ENCODE measurements at regions not wholly inside any gene's neighbourhood (a gene's known extent, or its start where the extent isn't known, plus 50 kb on each side); places are given as distances from the start of the nearest gene placed in this dataset.

DNA sequence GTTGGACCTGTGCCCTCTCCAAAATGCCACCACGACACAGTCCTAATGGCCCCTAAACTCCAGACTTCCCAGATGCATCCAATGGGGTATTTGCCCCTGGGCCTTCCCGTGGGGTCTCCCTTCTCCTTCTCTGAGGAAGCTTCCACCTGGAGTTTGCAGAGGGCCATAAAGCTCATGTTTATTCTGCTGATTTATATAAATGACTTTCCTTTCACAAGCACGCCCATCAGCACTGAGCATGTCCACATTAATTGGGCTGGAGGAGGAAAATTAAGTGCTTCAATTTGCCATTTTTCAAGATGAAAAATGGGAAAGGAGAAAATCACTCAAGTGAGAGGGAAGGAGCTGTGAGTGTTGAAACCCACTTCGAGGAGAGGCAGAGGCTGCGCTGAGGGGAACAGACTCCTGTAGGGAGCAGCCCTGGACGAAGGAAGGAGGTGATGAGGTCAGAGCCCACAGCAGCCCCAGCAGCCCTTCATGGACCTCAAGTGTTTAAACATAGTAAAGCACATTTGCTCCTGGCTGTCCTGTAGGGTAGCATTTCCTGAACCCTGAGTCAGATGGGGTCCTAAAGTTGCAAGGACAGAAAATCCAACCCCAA, 434.9 kb upstream of the SULF2 start:
- in situ Hi-C loops (cut with MboI) (no loop called here), intact Hi-C loops (cut with micrococcal nuclease; ENCODE audit: unreplicated experiment) (no loop called here)
- Histone ChIP-seq H3K79me2 (ENCODE audit: control insufficient read depth, insufficient read depth, low read length) (no peaks in the 10 kb centered on the region), H3K36me3 (ENCODE audit: control insufficient read depth in 2 of 2, insufficient read depth in 2 of 2, low read length in 1 of 2) (no peaks in the 10 kb centered on the region), H3K27me3 (replicated peaks in 1 of 2; ENCODE audit: control insufficient read depth in 2 of 2, insufficient read depth in 2 of 2, low read length in 1 of 2) (no peaks in the 10 kb centered on the region), H3K4me1 (ENCODE audit: control insufficient read depth, insufficient read depth, low read length) (no peaks in the 10 kb centered on the region), H3K9me3 (replicated peaks; ENCODE audit: control insufficient read depth, insufficient read depth, low read length) (no peaks in the 10 kb centered on the region), H3K4me2 (ENCODE audit: control insufficient read depth, insufficient read depth) (no peak overlapping the region), H3K4me3 (no peak overlapping the region), H2AFZ (ENCODE audit: control insufficient read depth, low read depth, low read length) (no peak overlapping the region), H3K27ac (ENCODE audit: control insufficient read depth, insufficient read depth) (no peak overlapping the region), H4K20me1 (ENCODE audit: control insufficient read depth, insufficient read depth) (no peaks in the 10 kb centered on the region), H3K9ac (ENCODE audit: control insufficient read depth, insufficient read depth, low read length) (no peak overlapping the region)
- ATAC-seq (no peak), DNase-seq (ENCODE audit: low read depth, low spot score) (no peak), FAIRE-seq (no peak)
- ChIA-PET SMC1A (ENCODE audit: uncharacterized antibody, unreplicated experiment) (interaction anchor here (0.9 kb wide), 1 partner anchor 124 kb away, joined by 3 read pairs; no protein-coding TSS in a partner anchor), RAD21 (ENCODE audit: unreplicated experiment) (no interaction called here), POLR2A (no interaction called here), CTCF (interaction anchor here (0.8 to 1.2 kb wide), 2 partner anchors 80 to 400 kb away, joined by 4 read pairs; no protein-coding TSS in a partner anchor)
- BruUV-seq (replicated peaks): no TSS peak
- WGBS (ENCODE audit: insufficient coverage, insufficient replicate concordance, low lambda C conversion rate, missing lambda C conversion rate): 25% methylated on average over 6 of the region's 6 CpGs
- TF ChIP-seq E2F4 (IDR thresholded peaks at IDR 0.05; ENCODE audit: low read depth, low read length): no peak
- TF ChIP-seq SP1 (IDR thresholded peaks at IDR 0.05; ENCODE audit: low read depth, low read length): no peak
- TF ChIP-seq SMARCA5 (IDR thresholded peaks at IDR 0.05): no peak
- TF ChIP-seq, protein P1, sequence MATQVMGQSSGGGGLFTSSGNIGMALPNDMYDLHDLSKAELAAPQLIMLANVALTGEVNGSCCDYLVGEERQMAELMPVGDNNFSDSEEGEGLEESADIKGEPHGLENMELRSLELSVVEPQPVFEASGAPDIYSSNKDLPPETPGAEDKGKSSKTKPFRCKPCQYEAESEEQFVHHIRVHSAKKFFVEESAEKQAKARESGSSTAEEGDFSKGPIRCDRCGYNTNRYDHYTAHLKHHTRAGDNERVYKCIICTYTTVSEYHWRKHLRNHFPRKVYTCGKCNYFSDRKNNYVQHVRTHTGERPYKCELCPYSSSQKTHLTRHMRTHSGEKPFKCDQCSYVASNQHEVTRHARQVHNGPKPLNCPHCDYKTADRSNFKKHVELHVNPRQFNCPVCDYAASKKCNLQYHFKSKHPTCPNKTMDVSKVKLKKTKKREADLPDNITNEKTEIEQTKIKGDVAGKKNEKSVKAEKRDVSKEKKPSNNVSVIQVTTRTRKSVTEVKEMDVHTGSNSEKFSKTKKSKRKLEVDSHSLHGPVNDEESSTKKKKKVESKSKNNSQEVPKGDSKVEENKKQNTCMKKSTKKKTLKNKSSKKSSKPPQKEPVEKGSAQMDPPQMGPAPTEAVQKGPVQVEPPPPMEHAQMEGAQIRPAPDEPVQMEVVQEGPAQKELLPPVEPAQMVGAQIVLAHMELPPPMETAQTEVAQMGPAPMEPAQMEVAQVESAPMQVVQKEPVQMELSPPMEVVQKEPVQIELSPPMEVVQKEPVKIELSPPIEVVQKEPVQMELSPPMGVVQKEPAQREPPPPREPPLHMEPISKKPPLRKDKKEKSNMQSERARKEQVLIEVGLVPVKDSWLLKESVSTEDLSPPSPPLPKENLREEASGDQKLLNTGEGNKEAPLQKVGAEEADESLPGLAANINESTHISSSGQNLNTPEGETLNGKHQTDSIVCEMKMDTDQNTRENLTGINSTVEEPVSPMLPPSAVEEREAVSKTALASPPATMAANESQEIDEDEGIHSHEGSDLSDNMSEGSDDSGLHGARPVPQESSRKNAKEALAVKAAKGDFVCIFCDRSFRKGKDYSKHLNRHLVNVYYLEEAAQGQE (IDR thresholded peaks at IDR 0.05; ENCODE audit: low read depth, low read length): no peak
- no peak for TF ChIP-seq RBBP5 (conservative IDR thresholded peaks at IDR 0.05)
- TF ChIP-seq EED (IDR thresholded peaks at IDR 0.05; ENCODE audit: low read depth): no peak
- no peak for TF ChIP-seq TCF3 (IDR thresholded peaks at IDR 0.05; ENCODE audit: borderline replicate concordance, insufficient read depth, low read depth, low read length)
- no peak for TF ChIP-seq ZNF384 (IDR thresholded peaks at IDR 0.05; ENCODE audit: borderline replicate concordance, low read depth, low read length)
- TF ChIP-seq RELA (IDR thresholded peaks at IDR 0.05; ENCODE audit: borderline replicate concordance, partially characterized antibody): no peak
- no peak for TF ChIP-seq RAD21 (IDR thresholded peaks at IDR 0.05; ENCODE audit: insufficient read depth, low read depth, low read length)
- TF ChIP-seq E4F1 (IDR thresholded peaks at IDR 0.05; ENCODE audit: borderline replicate concordance, partially characterized antibody): no peak
- TF ChIP-seq TCF12 (IDR thresholded peaks at IDR 0.05; ENCODE audit: low read depth, low read length): no peak
- no peak for TF ChIP-seq EZH2 (IDR thresholded peaks at IDR 0.05; ENCODE audit: borderline replicate concordance, control insufficient read depth, low read depth, low read length)
